Upper lobe of left lung (tissue), 6 donors: ENCODE measurements at regions not wholly inside any gene's neighbourhood (a gene's known extent, or its start where the extent isn't known, plus 50 kb on each side); places are given as distances from the start of the nearest gene placed in this dataset.
A peak's percentile ranks its signal among the peaks of the same experiment; 100 is the strongest.

Experiments used
- ATAC-seq, 2 donors: fragments of 200-7000 bp; cut with Tn5 transposase; one replicate each; pipeline ENCODE4 v1.9.1; 2022; ENCODE audit warnings: mild to moderate bottlenecking in 2 of 2, moderate library complexity in 2 of 2; ENCODE audit not compliant: low FRiP score in 2 of 2
- DNase-seq, 2 donors: peaks; one replicate each; pipeline ENCODE4 v3.0.0-alpha.2; 2019 to 2020
- H3K27ac ChIP-seq, 4 donors: fragments of 200-600 bp; sonication (generic); one replicate each; pipeline ENCODE4 v1.5.1; 2016 to 2019
- H3K27me3 ChIP-seq, 4 donors: fragments of 200-600 bp; sonication (generic); one replicate each; pipeline ENCODE4 v1.5.1; 2017 to 2019
- H3K36me3 ChIP-seq, 4 donors: fragments of 200-600 bp; sonication (generic); one replicate each; pipeline ENCODE4 v1.5.1; 2016 to 2019
- H3K4me1 ChIP-seq, 4 donors: fragments of 200-600 bp; sonication (generic); one replicate each; pipeline ENCODE4 v1.5.1; 2018 to 2019
- H3K4me3 ChIP-seq, 4 donors: fragments of 200-600 bp; sonication (generic); one replicate each; pipeline ENCODE4 v1.5.1; 2017 to 2019; ENCODE audit warnings: mild to moderate bottlenecking in 2 of 4, moderate library complexity in 1 of 4
- H3K9me3 ChIP-seq, 4 donors: fragments of 200-600 bp; sonication (generic); one replicate each; pipeline ENCODE4 v1.5.1; 2018 to 2019
- EP300 ChIP-seq, 4 donors: sonication (generic); formaldehyde crosslinking; IDR thresholded peaks; one replicate each; pipeline ENCODE4 v1.5.1; 2017; ENCODE audit warnings: antibody characterized with exemption in 4 of 4, control low read depth in 2 of 4
- POLR2A ChIP-seq, 4 donors: fragments of 450-650 bp; IDR thresholded peaks; one replicate each; pipeline ENCODE4 v1.5.1; 2016 to 2017; ENCODE audit warnings: antibody characterized with exemption in 4 of 4, mild to moderate bottlenecking in 2 of 4
- POLR2AphosphoS5 ChIP-seq, 2 donors: sonication (generic); formaldehyde crosslinking; IDR thresholded peaks; one replicate each; pipeline ENCODE4 v1.5.1; 2017; ENCODE audit warnings: antibody characterized with exemption in 2 of 2
- WGBS, 2 donors: methylation state at CpG; one replicate each; pipeline ENCODE4 v1.1.5; 2017 to 2018; 5-methylcytosine and 5-hydroxymethylcytosine counted together
- TF ChIP-seq, protein P1 (sequence below), 6 experiments: fragments of 450-650 bp in 4 of 6; fragments of 200-600 bp in 2 of 6; sonication (generic) in 2 of 6; IDR thresholded peaks; one replicate each; pipeline ENCODE4 v1.5.1; 2016 to 2019; ENCODE audit warnings: antibody characterized with exemption in 6 of 6
- donor health status: DM: no; HTN: no; CAD: no; lungs with moderate emphysema.
- donor health status: DM: no; HTN: yes; CAD: no; lungs with severe emphysema.

DNA sequence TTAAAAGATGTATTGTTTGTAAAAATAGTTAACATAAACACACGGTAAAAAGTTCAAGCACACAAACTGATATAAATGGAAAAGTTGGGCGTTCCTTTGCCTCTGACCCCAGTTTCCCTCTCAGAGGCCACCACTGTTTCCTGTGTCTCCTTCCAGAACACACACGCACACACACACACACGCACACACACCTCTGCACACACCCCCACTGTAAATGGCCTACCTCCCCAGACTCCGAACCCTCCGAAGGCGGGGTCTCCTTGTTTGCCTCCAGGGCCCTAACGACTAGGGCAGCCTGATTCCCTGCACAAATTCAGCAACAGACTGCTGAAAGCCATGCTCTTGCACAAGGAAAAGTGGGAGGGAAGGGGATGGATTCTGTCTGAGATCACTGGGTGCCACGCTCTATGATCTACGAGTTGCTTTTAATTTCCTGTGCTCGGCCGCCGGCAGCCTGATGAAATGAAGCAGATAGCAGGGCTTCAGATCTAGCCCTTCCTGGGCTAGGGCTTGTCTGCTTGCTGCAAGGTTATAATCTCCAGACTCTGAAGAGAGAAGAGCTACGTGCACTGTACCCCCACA, 184.0 kb upstream of the IL12B start:
- Histone ChIP-seq H3K4me3 (no peak overlapping the region), H3K4me1 (peaks cover 0 to 28% (median 17%) of the 10 kb centered on the region in 4 donors), H3K9me3 (no peaks in the 10 kb centered on the region), H3K27ac (no peak overlapping the region), H3K27me3 (no peaks in the 10 kb centered on the region), H3K36me3 (no peaks in the 10 kb centered on the region)
- 68 to 70% methylated on average over 14 of the region's 14 CpGs for WGBS, 2 donors
- DNase-seq: no peak
- ATAC-seq: no peak
- TF ChIP-seq POLR2AphosphoS5 (IDR thresholded peaks at IDR 0.05) (peak in 1 of 2 donors; percentile 10), POLR2A (IDR thresholded peaks at IDR 0.05) (no peak)

DNA sequence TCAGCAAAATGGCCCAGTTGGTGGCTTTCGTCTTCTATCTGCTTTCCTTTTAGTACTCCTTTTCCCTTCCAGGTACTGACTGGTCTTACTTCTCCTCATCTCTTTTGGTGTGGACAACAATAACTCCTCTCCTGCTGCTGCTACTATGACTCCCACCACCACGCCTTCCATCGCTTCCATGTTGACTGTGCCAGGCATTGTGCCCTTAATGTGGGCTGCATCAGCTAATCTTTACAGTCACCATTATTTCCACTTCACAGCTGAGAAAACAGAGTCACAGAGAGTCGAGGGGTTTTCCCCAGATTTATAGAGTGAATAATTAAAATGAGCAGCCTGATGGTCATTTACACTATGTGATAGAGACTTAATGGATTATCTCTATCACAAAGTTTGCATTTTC, 184.9 kb upstream of the IL12B start:
- Histone ChIP-seq H3K9me3 (no peaks in the 10 kb centered on the region), H3K4me3 (no peak overlapping the region), H3K36me3 (no peaks in the 10 kb centered on the region), H3K4me1 (peaks cover 0 to 26% (median 17%) of the 10 kb centered on the region in 4 donors), H3K27me3 (no peaks in the 10 kb centered on the region), H3K27ac (no peak overlapping the region)
- ATAC-seq (no peak), DNase-seq (no peak)
- TF ChIP-seq POLR2AphosphoS5 (IDR thresholded peaks at IDR 0.05) (no peak), EP300 (IDR thresholded peaks at IDR 0.05) (no peak), POLR2A (IDR thresholded peaks at IDR 0.05) (no peak)
- TF ChIP-seq, protein P1, sequence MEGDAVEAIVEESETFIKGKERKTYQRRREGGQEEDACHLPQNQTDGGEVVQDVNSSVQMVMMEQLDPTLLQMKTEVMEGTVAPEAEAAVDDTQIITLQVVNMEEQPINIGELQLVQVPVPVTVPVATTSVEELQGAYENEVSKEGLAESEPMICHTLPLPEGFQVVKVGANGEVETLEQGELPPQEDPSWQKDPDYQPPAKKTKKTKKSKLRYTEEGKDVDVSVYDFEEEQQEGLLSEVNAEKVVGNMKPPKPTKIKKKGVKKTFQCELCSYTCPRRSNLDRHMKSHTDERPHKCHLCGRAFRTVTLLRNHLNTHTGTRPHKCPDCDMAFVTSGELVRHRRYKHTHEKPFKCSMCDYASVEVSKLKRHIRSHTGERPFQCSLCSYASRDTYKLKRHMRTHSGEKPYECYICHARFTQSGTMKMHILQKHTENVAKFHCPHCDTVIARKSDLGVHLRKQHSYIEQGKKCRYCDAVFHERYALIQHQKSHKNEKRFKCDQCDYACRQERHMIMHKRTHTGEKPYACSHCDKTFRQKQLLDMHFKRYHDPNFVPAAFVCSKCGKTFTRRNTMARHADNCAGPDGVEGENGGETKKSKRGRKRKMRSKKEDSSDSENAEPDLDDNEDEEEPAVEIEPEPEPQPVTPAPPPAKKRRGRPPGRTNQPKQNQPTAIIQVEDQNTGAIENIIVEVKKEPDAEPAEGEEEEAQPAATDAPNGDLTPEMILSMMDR (IDR thresholded peaks at IDR 0.05): no peak
- 84 to 86% methylated on average over 4 of the region's 4 CpGs for WGBS, 2 donors

DNA sequence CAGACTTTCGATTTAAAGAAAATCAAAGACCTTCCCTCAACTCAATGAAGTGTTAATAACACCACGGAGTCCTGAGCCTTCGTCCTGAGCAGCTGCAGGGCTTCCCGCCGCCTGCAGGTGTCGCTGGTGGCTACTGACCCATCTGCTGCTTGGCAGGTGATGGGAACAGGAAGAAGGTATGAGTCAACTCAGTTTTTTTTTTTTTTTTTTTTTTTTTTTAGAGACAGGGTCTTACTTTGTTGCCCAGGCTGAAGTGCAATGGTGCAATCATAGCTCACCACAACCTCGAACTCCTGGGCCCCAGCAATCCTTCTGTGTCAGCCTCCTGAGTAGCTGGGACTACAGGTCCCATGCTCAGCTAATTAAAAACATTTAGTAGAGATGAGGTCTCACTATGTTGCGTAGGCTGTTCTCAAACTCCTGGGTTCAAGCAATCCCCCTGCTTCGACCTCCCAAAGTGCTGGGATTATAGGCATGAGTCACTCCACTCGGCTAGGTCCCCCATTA, 185.7 kb upstream of the IL12B start:
- no peak overlapping the region for H3K4me3 ChIP-seq
- no peaks in the 10 kb centered on the region for H3K36me3 ChIP-seq
- TF ChIP-seq POLR2AphosphoS5 (IDR thresholded peaks at IDR 0.05) (no peak), POLR2A (IDR thresholded peaks at IDR 0.05) (no peak), EP300 (IDR thresholded peaks at IDR 0.05) (no peak)
- TF ChIP-seq, protein P1 (IDR thresholded peaks at IDR 0.05): peak; percentile 51 to 72 (median 65)
- no peaks in the 10 kb centered on the region for H3K27me3 ChIP-seq
- no peak overlapping the region for H3K27ac ChIP-seq
- ATAC-seq (peak; percentile 61 to 74), DNase-seq (peak; percentile 80 to 92)
- WGBS, 2 donors: 40 to 50% methylated on average over 10 of the region's 10 CpGs
- H3K4me1 ChIP-seq: peaks cover 0 to 18% (median 12%) of the 10 kb centered on the region in 4 donors
- H3K9me3 ChIP-seq: no peaks in the 10 kb centered on the region

DNA sequence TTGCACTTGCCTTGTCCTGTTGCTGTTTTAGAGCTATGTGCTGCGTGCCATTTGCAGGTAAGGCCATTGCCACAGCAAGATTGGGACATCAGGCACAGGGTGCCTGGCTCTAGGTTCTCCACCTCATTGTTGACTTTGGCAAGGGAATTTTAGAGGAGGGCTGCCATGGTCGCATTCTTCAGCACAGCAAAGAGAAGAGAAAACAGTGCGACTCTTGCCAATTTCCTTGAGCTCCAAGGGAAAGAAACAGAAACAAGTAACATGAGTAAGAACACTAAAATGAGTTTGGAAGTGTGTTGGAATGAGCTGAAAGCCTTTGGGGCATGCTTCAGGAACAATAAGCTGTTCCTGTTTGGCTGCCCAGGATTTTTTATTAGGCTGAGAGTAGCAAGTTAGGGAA, 188.1 kb upstream of the IL12B start:
- Histone ChIP-seq H3K27me3 (no peaks in the 10 kb centered on the region), H3K4me1 (peaks cover 0 to 15% (median 11%) of the 10 kb centered on the region in 4 donors), H3K9me3 (no peaks in the 10 kb centered on the region), H3K36me3 (no peaks in the 10 kb centered on the region), H3K27ac (peak overlapping the region; percentile 32 to 69 (median 53)), H3K4me3 (no peak overlapping the region)
- TF ChIP-seq, protein P1 (IDR thresholded peaks at IDR 0.05): no peak
- TF ChIP-seq POLR2AphosphoS5 (IDR thresholded peaks at IDR 0.05) (peak; percentile 52 to 54), POLR2A (IDR thresholded peaks at IDR 0.05) (no peak), EP300 (IDR thresholded peaks at IDR 0.05) (peak in 1 of 4 donors; percentile 32)
- DNase-seq: peak in 1 of 2 donors; percentile 87
- peak; percentile 33 to 82 for ATAC-seq
- 53 to 64% methylated on average over 3 of the region's 3 CpGs for WGBS, 2 donors

DNA sequence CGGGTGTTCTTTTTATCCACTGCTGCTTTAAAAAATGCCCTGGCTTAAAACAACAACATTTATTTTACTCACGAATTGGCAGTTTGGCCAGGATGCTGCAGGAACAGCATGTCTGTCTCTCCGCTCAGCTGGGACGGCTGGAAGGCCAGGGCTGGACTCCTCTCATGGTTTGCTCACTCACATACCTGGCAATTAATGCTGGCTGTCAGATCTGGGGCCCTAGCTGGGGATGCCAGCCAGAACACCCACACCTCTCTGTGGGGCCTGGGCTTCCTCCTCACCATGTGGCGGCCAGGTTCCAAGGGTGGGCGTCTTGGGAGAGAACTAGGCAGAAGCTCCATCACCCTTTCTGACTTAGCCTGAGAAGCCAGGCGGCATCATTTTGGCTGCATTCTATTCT, 189.1 kb upstream of the IL12B start:
- Histone ChIP-seq H3K36me3 (no peaks in the 10 kb centered on the region), H3K4me1 (peaks cover 0 to 15% (median 11%) of the 10 kb centered on the region in 4 donors), H3K27ac (no peak overlapping the region), H3K4me3 (no peak overlapping the region), H3K27me3 (no peaks in the 10 kb centered on the region), H3K9me3 (no peaks in the 10 kb centered on the region)
- 61 to 78% methylated on average over 6 to 7 of the region's 7 CpGs for WGBS, 2 donors
- TF ChIP-seq, protein P1 (IDR thresholded peaks at IDR 0.05): no peak
- TF ChIP-seq EP300 (IDR thresholded peaks at IDR 0.05) (no peak), POLR2A (IDR thresholded peaks at IDR 0.05) (no peak), POLR2AphosphoS5 (IDR thresholded peaks at IDR 0.05) (no peak)
- ATAC-seq: no peak
- no peak for DNase-seq
